HL-60/S4 (cell line): ENCODE measurements at regions not wholly inside any gene's neighbourhood (a gene's known extent, or its start where the extent isn't known, plus 50 kb on each side); places are given as distances from the start of the nearest gene placed in this dataset.
"Not testable (repeated sequence)": the region's sequence is repeated elsewhere in the genome, so short reads cannot be mapped to it uniquely, and the experiment has no call there.

ENCODE experiments used
- in situ Hi-C: fragments of 300-500 bp; cut with MboI; formaldehyde crosslinking; loops from 2 replicates; pipeline ENCODE4 v1.14.3; 2022; ENCODE audit warnings: low sequenced_read_pairs

DNA sequence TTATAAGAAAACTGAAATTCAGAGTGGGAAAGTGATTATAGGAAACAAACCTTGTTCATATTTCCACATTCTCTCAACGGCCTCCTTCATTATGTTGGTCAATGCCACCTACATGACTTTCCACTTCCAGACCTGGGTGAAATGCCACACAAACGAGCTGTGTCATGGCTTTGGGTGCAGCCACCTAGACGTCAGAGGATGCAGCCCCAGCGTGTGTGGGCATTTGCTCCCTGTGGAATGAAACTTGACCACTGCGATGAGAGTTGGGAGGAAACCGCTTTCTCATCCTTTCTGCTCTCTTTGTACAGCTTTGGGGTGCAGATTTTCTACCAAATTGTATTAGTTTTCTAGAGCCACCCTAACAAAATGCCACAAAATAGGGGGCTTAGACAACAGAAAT lies 291.0 kb downstream of the CYRIA start:
- in situ Hi-C loops, result no loop called here

- in situ Hi-C loops, result no loop called here
These were observed 292.3 kb downstream of the CYRIA start for GRCh38 chr2:16373341-16373740.

- in situ Hi-C loops, result no loop called here
These were observed 293.9 kb downstream of the CYRIA start for GRCh38 chr2:16371751-16372150.

- in situ Hi-C loops, result no loop called here
These were observed 296.7 kb downstream of the CYRIA start for GRCh38 chr2:16368951-16369350.

- in situ Hi-C loops, result no loop called here
These were observed 297.3 kb downstream of the CYRIA start for GRCh38 chr2:16368328-16368727.

DNA sequence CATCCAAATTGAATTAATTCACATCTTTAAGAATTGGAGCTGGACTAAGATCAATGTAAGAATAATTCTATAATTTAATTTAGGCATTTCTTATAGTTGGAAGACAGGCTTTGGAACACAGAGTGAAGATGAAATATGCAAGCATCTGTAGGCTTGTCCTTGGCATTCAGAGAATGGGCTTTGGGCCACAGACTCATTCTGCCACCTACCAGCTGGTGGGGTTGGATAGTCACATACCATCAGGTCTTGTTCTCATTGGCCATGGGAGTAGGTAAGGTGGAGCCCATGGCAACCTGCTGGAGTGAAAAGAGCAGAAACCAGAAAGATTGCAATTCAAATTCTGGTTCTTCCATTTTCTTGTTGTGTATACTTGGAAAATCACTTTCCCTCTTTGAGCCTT lies 300.3 kb downstream of the CYRIA start:
- in situ Hi-C loops, result no loop called here

GRCh38 chr2:16363581-16363980 lies 302.1 kb downstream of the CYRIA start:
- in situ Hi-C loops, result no loop called here

- in situ Hi-C loops, result no loop called here
These were observed 303.0 kb downstream of the CYRIA start for GRCh38 chr2:16362611-16363010.

DNA sequence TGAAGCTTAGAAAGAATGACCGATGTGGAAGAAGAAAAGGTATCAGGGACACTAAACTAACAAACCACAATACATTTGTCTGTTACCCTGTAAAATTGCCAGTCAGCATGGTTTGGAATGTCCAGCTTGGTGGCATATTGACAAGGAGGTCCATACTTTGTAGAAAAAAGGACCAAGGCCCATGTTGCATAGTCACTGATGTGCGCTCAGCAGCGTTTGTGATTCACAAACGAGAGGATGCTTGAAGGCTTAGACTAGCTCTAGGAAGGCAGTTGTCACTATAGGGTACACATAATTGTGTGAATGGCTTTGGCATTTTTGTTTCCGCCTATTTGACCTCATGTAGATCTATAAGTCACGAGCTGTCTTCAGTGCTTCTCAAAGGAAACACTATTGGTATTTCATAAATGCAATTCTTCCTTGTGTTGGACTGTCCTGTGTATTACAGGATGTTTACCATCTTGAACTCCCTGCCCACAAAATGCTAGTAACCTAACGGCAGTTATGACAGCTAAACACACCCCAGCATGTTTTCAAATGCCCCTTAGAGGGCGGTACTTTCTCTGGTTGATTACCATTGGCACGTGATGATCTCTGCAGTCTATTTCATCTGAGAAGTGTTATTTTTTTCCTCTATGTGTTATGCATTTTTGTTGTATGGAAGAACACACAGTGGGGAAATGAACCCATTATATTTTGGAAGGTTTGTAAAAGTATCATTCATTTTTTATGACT lies 304.2 kb downstream of the CYRIA start:
- in situ Hi-C loops, result no loop called here

DNA sequence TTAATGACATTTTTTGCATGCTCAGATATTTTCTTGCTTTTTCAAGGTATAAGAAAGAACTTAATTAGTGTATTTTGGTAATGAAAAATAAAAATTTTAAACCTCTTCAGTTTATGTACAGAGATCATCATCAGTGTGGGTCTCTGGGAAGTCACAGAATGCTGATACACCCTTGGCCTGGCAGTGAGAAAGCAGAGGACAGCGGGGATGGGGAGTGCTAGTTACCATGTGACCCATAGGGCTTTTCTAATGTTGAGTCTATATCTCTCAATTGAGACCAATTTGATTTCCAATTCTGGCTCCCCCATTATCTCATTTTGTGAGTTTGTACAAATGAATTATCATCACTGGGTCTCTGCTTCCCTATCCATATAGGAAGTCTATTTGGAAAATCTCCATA lies 305.7 kb downstream of the CYRIA start:
- in situ Hi-C loops, result no loop called here

GRCh38 chr2:16357188-16357587 lies 308.4 kb downstream of the CYRIA start:
- in situ Hi-C loops, result no loop called here

DNA sequence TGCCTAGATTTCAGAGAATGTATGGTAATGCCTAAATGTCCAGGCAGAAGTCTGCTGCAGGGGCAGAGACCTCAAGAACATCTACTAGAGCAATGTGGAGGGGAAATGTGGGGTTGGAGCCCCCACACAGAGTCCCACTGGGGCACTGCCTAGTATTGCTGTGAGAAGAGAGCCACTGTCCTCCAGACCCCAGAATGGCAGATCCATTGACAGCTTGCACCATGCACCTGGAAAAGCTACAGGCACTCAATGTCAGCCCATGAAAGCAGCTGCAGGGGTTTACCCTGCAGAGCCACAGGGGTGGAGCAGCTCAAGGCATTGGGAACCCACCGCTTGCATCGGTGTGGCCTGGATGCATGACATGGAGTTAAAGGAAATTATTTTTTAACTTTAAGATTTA lies 314.1 kb downstream of the CYRIA start:
- in situ Hi-C loops, result no loop called here

DNA sequence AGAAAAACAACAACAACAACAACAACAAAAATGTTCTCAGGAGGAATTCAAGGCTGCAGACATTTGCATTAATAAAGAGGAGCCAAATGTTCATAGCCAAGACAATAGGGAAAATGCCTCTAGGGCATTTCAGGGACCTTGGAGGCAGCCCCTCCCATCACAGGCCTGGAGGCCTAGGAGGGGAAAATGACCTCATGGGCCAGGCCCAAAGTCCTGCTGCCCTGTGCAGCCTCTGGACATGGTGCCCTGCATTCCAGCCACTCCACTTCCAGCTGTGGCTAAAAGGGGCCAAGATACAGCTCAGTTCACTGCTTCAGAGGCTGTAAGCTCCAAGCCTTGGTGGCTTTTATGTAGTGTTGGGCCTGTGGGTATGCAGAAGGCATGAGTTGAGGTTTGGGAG lies 314.5 kb downstream of the CYRIA start:
- in situ Hi-C loops, result no loop called here

- in situ Hi-C loops, result no loop called here
These were observed 315.4 kb downstream of the CYRIA start for GRCh38 chr2:16350211-16350610.

DNA sequence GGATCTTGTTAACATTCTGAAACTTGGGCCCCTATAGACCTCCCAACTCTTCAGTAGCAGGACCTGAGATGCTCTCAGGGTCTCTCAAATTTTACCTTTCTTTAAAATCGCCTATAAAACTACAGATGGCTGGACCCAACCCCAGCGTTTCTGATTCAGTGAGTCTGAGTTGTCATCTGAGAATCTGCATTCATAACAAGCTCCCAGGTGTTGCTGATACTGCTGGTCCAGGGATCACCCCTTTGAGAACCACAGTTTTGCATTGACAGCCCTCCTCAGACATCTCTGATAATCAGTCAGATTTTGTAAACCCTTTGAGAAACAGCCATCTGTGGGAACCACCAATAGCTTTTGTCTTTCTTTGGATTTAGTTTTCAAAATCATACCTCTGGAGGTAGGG lies 315.8 kb downstream of the CYRIA start:
- in situ Hi-C loops, result no loop called here

DNA sequence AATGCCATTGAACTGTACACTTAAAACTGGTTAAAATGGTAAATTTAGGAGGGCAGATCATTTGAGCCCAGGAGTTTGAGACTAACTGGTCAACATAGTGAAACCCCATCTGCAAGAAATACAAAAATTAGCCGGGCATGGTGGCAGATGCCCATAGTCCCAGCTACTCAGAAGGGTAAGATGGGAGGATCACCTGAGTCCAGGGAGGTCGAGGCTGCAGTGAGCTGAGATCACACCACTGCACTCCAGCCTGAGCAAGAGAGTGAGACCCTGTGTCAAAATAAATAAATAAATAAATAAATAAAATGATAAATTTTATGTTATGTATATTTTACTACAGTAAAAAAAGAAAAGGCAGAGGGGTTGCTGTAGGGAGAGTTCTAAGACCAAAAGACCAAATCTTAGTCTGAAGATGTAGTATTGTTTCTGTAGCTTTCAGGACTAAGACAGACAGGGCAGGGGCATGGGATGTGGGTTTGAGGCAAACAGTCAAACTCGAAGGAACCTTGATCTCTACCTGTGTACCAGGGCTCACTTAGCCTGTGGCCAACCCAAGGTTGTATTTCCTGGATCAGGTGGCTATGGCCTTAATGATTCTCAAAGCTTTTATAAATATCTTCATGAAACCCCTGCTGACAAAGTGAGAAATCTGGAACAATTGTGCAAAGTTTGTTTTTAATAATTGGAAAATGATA lies 316.7 kb downstream of the CYRIA start:
- in situ Hi-C loops, result no loop called here

- in situ Hi-C loops, result no loop called here
These were observed 319.0 kb downstream of the CYRIA start for GRCh38 chr2:16346671-16347070.

DNA sequence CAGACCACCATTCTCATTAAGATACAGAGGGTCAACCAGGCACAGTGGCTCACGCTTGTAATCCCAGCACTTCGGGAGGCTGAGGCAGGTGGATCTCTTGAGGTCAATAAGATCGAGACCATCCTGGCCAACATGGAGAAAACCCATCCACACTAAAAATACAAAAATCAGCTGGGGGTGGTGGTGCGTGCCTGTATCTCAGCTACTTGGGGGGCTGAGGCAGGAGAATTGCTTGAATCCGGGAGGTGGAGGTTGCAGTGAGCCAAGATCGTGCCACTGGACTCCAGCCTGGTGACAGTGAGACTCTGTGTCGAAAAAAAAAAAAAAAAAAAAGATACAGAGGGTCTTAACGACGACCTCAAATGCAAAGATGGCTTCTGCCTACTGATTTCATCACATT lies 320.4 kb downstream of the CYRIA start:
- in situ Hi-C loops, result not testable (repeated sequence)

- in situ Hi-C loops, result no loop called here
These were observed 326.4 kb downstream of the CYRIA start for GRCh38 chr2:16339206-16339605.

DNA sequence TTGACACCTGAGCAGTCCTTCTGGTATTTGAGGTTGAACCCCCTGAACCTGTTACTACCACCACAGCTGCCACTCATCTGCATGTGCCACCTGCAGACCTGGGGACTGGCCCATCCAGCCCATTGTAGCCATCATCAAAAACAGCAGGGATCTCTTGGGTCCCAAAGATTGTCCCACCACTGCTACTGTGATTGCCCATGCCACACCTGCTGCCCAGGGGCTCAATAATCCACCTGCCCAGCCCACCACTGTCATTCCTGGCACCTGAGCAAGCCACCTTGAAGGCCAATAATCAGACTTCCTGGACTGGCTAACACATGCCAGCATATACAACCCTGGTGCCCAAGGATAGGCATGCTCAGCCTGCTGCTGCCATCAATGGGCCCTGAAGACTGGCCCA lies 327.6 kb downstream of the CYRIA start:
- in situ Hi-C loops, result no loop called here

GRCh38 chr2:16336916-16337315 lies 328.7 kb downstream of the CYRIA start:
- in situ Hi-C loops, result no loop called here

DNA sequence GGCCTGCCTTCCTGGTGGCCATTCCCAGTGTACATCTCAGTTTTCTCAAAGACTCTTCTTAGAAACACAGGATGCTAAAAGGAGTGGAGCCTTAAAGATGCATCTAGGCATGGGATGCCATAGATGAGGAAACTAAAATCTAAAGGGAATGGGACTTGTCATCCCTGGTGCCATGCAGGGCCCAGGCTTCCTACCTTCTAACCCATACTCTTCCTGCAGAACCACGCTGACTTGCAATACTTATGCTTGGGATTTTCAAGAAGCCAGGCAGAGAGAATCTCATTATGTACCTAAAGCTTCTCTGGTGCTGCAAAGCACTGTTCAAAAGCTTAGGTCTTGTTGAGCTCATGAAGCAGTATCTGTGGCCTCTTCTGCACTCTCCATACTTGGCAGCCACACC lies 329.1 kb downstream of the CYRIA start:
- in situ Hi-C loops, result no loop called here

DNA sequence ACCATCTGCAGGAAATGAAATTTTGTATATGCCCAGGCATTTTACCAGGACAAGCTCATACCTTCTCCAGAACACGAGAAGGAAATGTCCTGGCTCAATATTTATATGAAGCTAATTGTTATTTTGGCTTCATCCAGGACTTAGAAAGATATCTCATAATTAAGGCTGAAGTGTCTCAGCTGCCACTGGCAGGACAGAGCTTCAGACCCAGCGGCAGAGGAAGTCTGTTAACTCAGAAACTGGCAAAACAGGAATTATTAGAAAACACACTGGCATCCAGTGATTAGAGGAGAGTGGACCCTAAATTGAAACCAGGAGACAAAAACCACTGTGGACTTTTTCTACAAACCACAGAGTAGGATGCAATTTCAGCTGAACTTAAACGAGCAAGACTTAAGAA lies 329.7 kb downstream of the CYRIA start:
- in situ Hi-C loops, result no loop called here
